GM19438 (cell line): ENCODE measurements at regions not wholly inside any gene's neighbourhood (a gene's known extent, or its start where the extent isn't known, plus 50 kb on each side); places are given as distances from the start of the nearest gene placed in this dataset.

ENCODE experiments used
- ATAC-seq: cut with Tn5 transposase; IDR thresholded peaks from one replicate; pipeline ENCODE4 v1.9.1; 2021; ENCODE audit warnings: low read depth; ENCODE audit not compliant: unreplicated experiment

- no peak for ATAC-seq
Observed at GRCh38 chr16:73304008-73304774, 256.3 kb upstream of the ZFHX3 start.

GRCh38 chr16:73302942-73303341 is 255.0 kb upstream of the ZFHX3 start:
- no peak for ATAC-seq

- ATAC-seq = no peak
Observed at GRCh38 chr16:73301984-73302383, 254.1 kb upstream of the ZFHX3 start.

- no peak for ATAC-seq
Observed at GRCh38 chr16:73299346-73299745, 251.4 kb upstream of the ZFHX3 start.

GRCh38 chr16:73298562-73298961 is 250.6 kb upstream of the ZFHX3 start:
- ATAC-seq = no peak

- no peak for ATAC-seq
Observed at GRCh38 chr16:73290258-73290657, 242.3 kb upstream of the ZFHX3 start.

GRCh38 chr16:73289232-73289631 is 241.3 kb upstream of the ZFHX3 start:
- ATAC-seq = peak; percentile 88

- no peak for ATAC-seq
Observed at GRCh38 chr16:73288520-73288919, 240.6 kb upstream of the ZFHX3 start.

- no peak for ATAC-seq
Observed at GRCh38 chr16:73287859-73288405, 240.0 kb upstream of the ZFHX3 start.

- no peak for ATAC-seq
Observed at GRCh38 chr16:73286346-73287267, 238.7 kb upstream of the ZFHX3 start.

GRCh38 chr16:73285436-73286201 is 237.7 kb upstream of the ZFHX3 start:
- ATAC-seq = no peak

- no peak for ATAC-seq
Observed at GRCh38 chr16:73280388-73280787, 232.5 kb upstream of the ZFHX3 start.

- ATAC-seq = no peak
Observed at GRCh38 chr16:73279451-73279850, 231.5 kb upstream of the ZFHX3 start.

- no peak for ATAC-seq
Observed at GRCh38 chr16:73277071-73277470, 229.1 kb upstream of the ZFHX3 start.

GRCh38 chr16:73275448-73275847 is 227.5 kb upstream of the ZFHX3 start:
- no peak for ATAC-seq

- ATAC-seq = no peak
Observed at GRCh38 chr16:73275024-73275423, 227.1 kb upstream of the ZFHX3 start.

- no peak for ATAC-seq
Observed at GRCh38 chr16:73274140-73274539, 226.2 kb upstream of the ZFHX3 start.

- ATAC-seq = no peak
Observed at GRCh38 chr16:73268366-73268993, 220.6 kb upstream of the ZFHX3 start.

GRCh38 chr16:73265935-73266334 is 218.0 kb upstream of the ZFHX3 start:
- no peak for ATAC-seq

- no peak for ATAC-seq
Observed at GRCh38 chr16:73265124-73265837, 217.4 kb upstream of the ZFHX3 start.
